ENCODE measurements at regions not wholly inside any gene's neighbourhood (a gene's known extent, or its start where the extent isn't known, plus 50 kb on each side); places are given as distances from the start of the nearest gene placed in this dataset.

DNA sequence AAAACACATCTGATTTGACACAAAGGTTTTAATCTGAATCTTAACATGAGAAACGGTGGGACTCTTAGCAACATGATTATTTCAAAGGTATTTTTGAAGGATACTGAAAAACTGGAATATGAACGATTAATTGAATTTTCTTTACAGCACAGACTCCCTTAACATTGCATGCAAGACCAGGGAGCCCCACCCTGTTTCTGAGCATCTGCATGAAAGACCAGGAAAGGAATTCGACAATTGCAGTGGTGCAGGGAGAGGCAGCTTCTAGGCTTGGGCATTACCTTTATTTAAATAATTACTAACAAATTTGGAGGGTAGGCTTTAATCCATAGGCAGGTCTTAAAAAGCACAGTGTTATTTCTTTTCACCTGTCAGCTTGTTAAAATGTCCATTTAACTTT, 240.6 kb upstream of the TOPAZ1 start:
- Mint-ChIP-seq H3K36me3 (no peaks in the 10 kb centered on the region), H3K27me3 (peaks cover 48% of the 10 kb centered on the region)

DNA sequence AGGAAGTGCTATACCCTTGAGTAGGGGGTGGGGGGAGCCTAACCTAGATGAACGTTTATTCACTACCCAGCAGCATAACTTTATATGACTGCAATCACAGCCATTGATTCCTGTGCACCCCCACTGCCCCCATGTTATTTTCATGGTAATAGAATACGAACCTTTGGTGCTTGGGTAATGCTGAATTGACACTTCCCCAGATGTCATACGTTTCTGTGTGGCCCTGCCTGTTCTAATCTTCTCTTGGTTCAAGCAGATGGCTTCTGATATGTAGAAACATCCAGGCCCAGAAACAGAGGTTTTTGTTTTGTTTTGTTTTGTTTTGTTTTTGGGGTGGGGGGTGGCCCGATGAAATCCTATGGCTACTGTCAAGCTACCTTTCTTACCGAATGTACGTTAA, 237.9 kb upstream of the TOPAZ1 start:
- H3K36me3 Mint-ChIP-seq: no peaks in the 10 kb centered on the region
- no peak overlapping the region for H3K27ac Mint-ChIP-seq
- no peaks in the 10 kb centered on the region for H3K9me3 Mint-ChIP-seq (ENCODE audit: low read depth)
- no peak overlapping the region for H3K4me3 Mint-ChIP-seq
- peaks cover 29% of the 10 kb centered on the region for H3K27me3 Mint-ChIP-seq
- peaks cover 4% of the 10 kb centered on the region for H3K4me1 Mint-ChIP-seq (ENCODE audit: low read depth)

More for the DNA sequence above, 240.6 kb upstream of the TOPAZ1 start:
- Mint-ChIP-seq H3K4me3 (no peak overlapping the region), H3K4me1 (ENCODE audit: low read depth) (peaks cover 27% of the 10 kb centered on the region), H3K9me3 (ENCODE audit: low read depth) (no peaks in the 10 kb centered on the region), H3K27ac (no peak overlapping the region)

DNA sequence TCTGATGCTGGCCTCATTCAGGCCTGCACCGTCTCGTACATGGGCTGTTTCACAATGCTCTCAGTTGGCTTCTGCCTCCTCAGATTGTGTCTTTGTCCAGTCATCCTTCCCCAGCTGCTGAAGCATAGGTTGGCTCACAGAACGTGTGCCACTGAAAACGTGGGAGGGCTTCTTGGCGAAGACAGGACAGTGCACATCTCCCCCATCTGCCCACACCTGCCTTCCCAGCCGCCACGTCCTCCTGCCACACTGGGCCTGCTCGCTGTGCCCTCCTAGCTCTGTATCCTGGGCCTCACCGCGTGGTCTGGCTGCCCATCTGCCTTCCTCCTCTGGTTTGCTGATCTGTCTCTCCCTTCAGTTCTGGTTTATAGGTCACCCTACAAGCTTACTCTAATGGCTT, 230.0 kb upstream of the TOPAZ1 start:
- Mint-ChIP-seq H3K27ac (no peak overlapping the region), H3K4me1 (ENCODE audit: low read depth) (no peaks in the 10 kb centered on the region), H3K36me3 (no peaks in the 10 kb centered on the region), H3K9me3 (ENCODE audit: low read depth) (no peaks in the 10 kb centered on the region), H3K27me3 (peaks cover 15% of the 10 kb centered on the region), H3K4me3 (no peak overlapping the region)

DNA sequence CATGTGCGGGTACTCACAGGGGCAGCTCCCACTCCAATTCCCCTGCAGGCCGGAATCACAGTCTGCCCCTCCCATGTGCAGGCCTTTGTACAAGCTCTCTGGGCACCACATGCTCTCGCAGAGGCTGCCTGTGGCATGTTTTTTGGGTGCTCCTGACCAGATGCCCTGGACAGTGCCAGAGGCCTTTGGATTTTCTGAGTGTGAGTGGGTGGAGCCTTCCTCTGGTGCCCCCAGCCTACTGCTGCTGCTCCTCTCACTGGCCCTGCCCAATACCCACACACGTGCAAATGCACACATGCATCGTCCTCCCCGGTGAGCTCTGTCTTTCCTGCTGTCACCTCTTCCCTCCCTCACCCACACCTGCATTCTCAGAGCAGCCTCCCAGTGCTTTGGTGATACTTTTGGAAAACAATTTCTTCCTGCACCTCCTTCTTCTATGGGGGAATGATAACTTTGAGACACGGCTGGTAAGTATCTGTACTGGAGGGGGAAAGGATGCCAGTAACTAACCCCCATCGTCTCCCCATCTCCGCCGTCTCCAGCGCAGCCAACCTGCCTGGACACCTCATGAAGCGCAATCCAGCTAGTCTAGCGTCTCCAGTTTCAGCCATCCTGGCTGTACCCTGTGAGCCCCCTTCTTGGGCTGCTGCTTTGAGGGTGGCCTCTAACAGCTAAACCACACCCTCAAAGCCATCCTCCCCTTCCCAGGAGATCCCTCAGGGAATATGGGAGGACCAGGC, 229.4 kb upstream of the TOPAZ1 start:
- no peak overlapping the region for H3K27ac Mint-ChIP-seq

DNA sequence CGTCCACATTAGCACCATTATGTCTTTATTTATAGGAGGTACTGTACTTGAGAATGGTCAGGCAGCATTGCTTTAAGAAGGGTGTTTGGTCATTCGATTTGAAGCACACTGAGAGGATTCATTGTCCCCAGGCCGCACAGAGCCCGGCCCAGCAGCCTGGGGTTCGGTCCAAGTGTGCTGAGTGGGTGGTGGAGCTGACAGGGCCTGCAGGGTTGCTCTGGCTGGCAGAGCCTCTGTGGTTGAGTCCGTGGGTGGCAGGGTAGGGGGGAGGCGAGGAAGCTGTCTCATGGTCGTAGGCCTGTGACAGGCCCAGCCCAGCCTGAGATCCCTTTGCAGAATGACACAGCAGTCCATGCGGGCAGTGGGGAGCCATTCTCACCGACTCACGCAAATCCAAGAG, 227.7 kb upstream of the TOPAZ1 start:
- Mint-ChIP-seq H3K4me3 (no peak overlapping the region), H3K4me1 (ENCODE audit: low read depth) (peaks cover 1% of the 10 kb centered on the region), H3K27me3 (peaks cover 18% of the 10 kb centered on the region), H3K36me3 (no peaks in the 10 kb centered on the region), H3K27ac (no peak overlapping the region), H3K9me3 (ENCODE audit: low read depth) (no peaks in the 10 kb centered on the region)

More for the DNA sequence above, 229.4 kb upstream of the TOPAZ1 start:
- Mint-ChIP-seq H3K4me3 (no peak overlapping the region), H3K4me1 (ENCODE audit: low read depth) (peaks cover 1% of the 10 kb centered on the region), H3K36me3 (no peaks in the 10 kb centered on the region), H3K9me3 (ENCODE audit: low read depth) (no peaks in the 10 kb centered on the region), H3K27me3 (peaks cover 17% of the 10 kb centered on the region)

DNA sequence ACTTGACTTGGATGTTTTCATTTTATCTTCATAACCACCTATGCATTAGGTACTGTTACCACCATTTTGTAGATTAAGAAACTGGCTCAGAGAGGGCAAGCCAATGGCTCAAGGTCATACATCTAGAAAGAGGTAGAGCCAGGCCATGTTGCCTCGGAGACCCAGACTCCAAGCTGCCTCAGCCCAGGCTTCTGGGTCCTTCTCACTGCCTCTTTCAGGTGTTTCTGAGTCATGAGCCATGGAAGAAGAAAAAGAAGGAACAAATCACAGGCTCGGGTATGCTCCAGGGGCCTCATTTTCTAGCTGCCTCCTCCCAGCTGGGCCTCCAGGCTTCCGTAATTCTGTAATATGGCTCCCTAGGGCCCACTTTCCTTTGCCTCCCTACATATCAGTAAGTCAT, 226.5 kb upstream of the TOPAZ1 start:
- peaks cover 16% of the 10 kb centered on the region for H3K27me3 Mint-ChIP-seq
- H3K4me3 Mint-ChIP-seq: no peak overlapping the region
- peaks cover 1% of the 10 kb centered on the region for H3K4me1 Mint-ChIP-seq (ENCODE audit: low read depth)
- no peak overlapping the region for H3K27ac Mint-ChIP-seq
- no peaks in the 10 kb centered on the region for H3K36me3 Mint-ChIP-seq
- no peaks in the 10 kb centered on the region for H3K9me3 Mint-ChIP-seq (ENCODE audit: low read depth)

DNA sequence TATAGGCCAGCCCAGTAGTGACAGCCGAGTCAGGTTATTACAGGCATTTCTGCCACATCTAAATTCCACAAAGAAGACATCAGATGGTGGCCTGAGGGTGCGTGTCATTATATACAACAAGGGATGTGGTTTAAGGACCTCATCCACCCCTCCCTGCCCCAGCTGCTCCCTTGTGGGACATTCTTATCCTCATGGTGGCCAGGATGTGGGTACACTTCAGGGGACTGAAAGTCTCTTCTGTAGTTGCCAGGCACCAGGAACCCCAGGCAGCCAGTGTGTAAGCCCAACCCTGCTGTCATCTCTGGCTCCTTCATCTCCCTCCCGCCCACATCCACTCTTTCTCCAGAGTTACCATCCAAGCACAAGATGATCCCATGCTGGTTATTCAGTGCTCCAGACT, 224.9 kb upstream of the TOPAZ1 start:
- Mint-ChIP-seq H3K9me3 (ENCODE audit: low read depth) (no peaks in the 10 kb centered on the region), H3K4me3 (no peak overlapping the region), H3K4me1 (ENCODE audit: low read depth) (peaks cover 6% of the 10 kb centered on the region), H3K27ac (no peak overlapping the region), H3K27me3 (peaks cover 15% of the 10 kb centered on the region), H3K36me3 (no peaks in the 10 kb centered on the region)

DNA sequence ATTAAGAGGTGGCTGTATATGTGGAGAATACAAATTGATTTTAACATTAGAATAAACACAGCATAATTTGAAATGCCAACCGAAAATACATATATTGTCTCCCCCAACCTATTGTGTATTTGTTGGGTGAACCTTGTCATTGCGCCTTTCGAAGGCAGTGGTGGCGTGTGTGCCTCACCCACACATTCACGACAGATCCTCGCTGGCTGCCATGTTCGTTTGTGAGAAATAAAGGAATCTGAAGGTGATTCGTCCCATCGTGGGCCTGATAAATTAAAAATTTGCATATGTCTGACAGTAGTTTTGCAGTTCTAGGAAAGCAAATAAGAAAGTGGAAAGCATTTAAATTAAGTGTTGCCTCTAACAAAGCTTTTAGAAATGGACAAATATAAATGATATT, 222.8 kb upstream of the TOPAZ1 start:
- H3K4me3 Mint-ChIP-seq: no peak overlapping the region
- H3K4me1 Mint-ChIP-seq (ENCODE audit: low read depth): peaks cover 10% of the 10 kb centered on the region
- no peak overlapping the region for H3K27ac Mint-ChIP-seq
- H3K36me3 Mint-ChIP-seq: no peaks in the 10 kb centered on the region
- H3K27me3 Mint-ChIP-seq: peaks cover 13% of the 10 kb centered on the region
- H3K9me3 Mint-ChIP-seq (ENCODE audit: low read depth): no peaks in the 10 kb centered on the region

DNA sequence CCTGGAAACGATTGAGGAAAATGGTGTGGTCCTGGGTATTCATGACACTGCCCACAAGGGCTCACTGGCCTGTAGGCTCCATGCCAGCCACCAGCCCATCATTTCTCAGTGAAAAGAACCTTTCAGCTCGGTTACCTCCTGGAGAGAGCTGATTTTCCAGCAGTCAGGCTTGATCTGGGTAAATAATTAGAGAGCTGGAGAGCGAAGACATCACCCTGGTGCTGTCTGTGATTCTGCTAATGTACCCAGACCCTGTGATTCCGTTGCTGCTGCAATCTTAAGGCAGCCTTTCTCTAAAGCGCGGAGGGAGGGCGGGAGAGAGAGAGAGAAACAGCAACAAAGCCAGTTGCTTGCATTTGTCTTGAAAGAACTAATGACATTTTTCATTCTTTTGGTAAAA, 221.9 kb upstream of the TOPAZ1 start:
- Mint-ChIP-seq H3K27ac (no peak overlapping the region), H3K4me3 (no peak overlapping the region), H3K9me3 (ENCODE audit: low read depth) (no peaks in the 10 kb centered on the region), H3K4me1 (ENCODE audit: low read depth) (peaks cover 10% of the 10 kb centered on the region), H3K27me3 (peaks cover 18% of the 10 kb centered on the region), H3K36me3 (no peaks in the 10 kb centered on the region)

DNA sequence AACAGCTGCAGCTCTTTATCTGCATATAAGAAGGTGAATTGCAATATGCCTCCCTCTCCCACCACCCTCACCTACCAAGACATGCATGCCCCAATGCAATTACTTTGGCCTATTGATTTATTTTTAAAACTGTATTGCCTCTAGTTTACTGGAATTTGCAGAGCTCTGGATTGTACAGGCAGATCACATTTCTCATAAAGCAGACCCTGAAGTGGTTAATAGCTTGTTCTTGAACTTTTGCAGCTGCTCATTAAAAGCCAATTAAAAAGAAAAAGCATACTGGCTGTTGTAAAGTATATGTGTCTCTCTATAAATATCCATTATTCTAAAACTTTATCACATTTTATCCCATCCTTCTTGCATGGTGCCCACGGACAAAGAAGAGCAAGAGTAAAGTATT, 221.5 kb upstream of the TOPAZ1 start:
- H3K4me1 Mint-ChIP-seq (ENCODE audit: low read depth): peaks cover 10% of the 10 kb centered on the region
- no peaks in the 10 kb centered on the region for H3K36me3 Mint-ChIP-seq
- no peaks in the 10 kb centered on the region for H3K9me3 Mint-ChIP-seq (ENCODE audit: low read depth)
- H3K27me3 Mint-ChIP-seq: peaks cover 22% of the 10 kb centered on the region
- no peak overlapping the region for H3K4me3 Mint-ChIP-seq
- H3K27ac Mint-ChIP-seq: no peak overlapping the region

DNA sequence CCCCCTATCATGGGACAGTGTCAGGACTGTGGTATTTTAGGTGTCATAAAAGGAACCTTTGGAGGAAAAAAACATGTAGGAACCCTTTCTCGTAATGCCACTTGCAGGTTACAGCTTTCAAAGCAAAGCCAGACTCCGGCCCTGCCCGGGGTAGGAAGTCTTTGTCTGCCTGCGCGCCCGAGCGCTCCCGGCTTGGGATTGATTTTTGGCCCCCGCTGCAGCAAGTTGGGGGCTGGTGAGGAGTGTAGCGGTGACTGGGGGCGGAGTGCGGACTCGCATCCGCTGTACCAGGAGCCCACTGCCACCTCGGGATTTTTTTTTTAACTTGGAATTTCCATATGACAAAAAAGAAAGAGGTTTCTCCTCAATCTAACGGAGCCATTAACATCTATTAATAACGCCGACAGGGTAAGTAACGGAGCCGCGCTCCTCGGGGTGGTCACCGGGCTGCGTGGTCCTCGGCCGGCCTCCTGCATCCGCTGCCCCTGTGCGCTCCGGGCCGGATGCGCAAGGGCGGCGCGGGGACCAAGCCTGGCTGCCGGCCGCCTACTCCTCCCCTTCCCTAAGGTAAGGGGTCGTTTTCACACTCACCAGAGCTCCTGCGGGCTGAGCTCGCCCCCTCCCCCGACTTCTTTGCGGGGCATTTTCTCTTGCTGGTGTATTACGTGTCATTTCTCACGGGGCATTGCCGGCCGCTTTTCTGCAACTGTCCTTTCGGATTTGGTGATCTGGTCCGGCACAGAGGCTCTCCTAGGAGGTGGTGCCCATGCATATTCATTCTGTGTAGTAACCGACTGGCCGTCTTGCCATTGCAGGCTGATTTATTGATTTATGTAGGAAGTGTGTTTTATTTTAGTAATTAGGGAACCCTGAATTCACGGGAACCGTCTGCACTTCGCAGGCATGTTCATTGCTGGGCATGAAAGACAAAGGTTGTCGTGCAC, 219.8 kb upstream of the TOPAZ1 start:
- no peak overlapping the region for H3K27ac Mint-ChIP-seq
- H3K4me3 Mint-ChIP-seq: peak overlapping the region; percentile 67

DNA sequence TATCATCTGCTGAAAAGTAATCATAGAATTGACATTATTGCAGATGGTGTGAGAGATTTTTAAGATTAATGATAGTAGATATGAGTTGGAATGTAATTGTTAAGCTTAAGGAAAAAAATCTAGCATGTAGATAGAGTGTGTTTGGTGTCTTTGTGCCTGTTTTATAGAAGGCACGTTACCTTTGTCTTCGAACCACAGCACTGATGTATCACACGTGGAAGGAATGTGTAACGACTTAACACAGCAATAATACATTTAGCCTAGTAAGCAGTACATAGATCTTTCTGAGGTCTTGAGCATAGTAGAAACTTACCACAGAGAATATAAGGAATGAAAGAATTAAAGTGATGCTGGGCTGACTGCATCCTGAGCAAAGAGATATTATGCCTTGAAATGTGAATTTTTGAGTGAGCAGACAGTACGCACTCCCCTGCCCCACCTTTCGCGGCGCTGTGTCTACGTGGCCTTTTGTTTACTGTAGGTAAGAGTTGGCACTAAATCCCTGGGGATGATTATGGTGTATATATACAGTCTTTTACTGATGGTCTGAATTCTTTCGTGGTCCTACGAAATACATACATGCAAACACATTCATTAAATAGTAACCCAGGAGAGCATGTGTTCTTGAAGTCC, 217.6 kb upstream of the TOPAZ1 start:
- peaks cover 9% of the 10 kb centered on the region for H3K4me1 Mint-ChIP-seq (ENCODE audit: low read depth)
- no peak overlapping the region for H3K4me3 Mint-ChIP-seq
- no peaks in the 10 kb centered on the region for H3K9me3 Mint-ChIP-seq (ENCODE audit: low read depth)
- H3K27ac Mint-ChIP-seq: no peak overlapping the region
- H3K36me3 Mint-ChIP-seq: no peaks in the 10 kb centered on the region
- peaks cover 36% of the 10 kb centered on the region for H3K27me3 Mint-ChIP-seq

More for the DNA sequence above, 219.8 kb upstream of the TOPAZ1 start:
- Mint-ChIP-seq H3K36me3 (no peaks in the 10 kb centered on the region), H3K27me3 (peaks cover 30% of the 10 kb centered on the region), H3K4me1 (ENCODE audit: low read depth) (peaks cover 10% of the 10 kb centered on the region), H3K9me3 (ENCODE audit: low read depth) (no peaks in the 10 kb centered on the region)

DNA sequence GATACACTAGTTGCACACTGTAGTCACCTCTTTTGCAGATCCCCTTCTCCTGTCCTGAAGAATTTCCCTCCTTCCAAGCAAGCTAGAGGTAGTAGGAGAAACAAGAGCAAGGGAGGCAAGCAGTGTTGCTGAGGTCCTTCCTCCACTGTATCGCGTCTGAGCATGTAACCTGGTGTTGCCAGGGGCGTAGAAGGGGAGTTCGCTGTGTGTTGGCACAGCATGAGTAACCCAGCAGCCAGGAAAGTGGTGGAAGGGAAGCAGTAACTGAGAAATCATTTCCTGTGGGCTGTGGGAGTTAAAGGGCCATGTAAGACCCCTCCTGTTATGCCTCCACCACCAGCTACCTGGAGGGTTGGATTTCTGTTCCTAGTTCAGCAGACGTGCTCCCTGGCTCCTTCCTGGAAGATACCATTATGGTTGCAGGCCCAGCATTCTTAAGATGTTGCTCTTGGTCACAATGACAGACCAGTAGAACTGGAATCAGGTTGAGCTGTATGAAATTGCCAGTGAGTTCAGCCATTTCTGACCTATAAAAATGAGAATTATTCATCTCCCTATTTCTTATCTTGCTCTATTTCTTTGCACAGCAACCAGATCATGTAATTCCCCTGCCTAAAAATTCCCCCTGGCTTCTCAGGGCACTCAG, 215.3 kb upstream of the TOPAZ1 start:
- Mint-ChIP-seq H3K36me3 (no peaks in the 10 kb centered on the region), H3K4me3 (no peak overlapping the region), H3K4me1 (ENCODE audit: low read depth) (peaks cover 7% of the 10 kb centered on the region), H3K27me3 (peaks cover 36% of the 10 kb centered on the region), H3K9me3 (ENCODE audit: low read depth) (no peaks in the 10 kb centered on the region), H3K27ac (no peak overlapping the region)

DNA sequence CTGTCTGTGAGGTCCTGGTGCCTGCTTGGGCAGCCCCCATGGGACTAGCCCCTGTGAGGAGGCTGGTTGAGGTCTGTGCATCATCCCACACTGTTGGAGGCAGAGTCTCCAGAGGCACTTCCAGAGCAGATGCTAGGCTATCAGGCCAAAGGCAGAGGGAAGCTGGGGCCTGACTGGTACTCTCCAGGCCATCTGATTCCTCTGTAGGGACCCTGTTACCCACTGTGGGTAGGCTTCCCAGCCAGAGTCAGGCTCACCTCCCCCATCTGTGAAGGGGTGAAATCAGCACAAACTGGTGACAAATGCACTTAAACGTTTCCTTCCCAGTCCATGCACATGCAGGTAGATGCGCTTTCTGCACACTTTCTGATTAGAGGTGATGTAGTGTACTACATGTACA, 212.6 kb upstream of the TOPAZ1 start:
- H3K27me3 Mint-ChIP-seq: peaks cover 28% of the 10 kb centered on the region
- no peak overlapping the region for H3K4me3 Mint-ChIP-seq
- H3K36me3 Mint-ChIP-seq: no peaks in the 10 kb centered on the region
- no peak overlapping the region for H3K27ac Mint-ChIP-seq
- no peaks in the 10 kb centered on the region for H3K9me3 Mint-ChIP-seq (ENCODE audit: low read depth)
- H3K4me1 Mint-ChIP-seq (ENCODE audit: low read depth): no peaks in the 10 kb centered on the region

DNA sequence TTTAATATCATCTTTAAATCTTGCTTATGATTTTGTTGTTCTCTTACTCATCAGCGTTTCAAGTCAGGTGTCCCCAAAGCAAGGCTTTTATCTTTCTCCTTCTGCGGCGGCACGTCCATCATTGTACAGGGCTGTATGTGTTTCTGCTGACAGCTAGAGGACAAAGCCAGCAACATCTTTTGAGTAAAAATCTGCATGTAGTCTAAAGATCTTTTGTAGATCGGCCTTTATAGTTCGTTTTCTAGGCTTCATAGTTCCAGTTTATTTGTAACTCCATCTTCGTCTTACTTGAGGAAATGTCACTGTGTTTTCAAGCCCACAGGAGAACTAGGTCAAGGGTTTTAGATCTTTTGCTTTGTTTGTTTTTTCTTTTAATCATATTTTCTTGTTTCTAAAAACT, 211.4 kb upstream of the TOPAZ1 start:
- Mint-ChIP-seq H3K9me3 (ENCODE audit: low read depth) (no peaks in the 10 kb centered on the region), H3K36me3 (no peaks in the 10 kb centered on the region), H3K4me3 (no peak overlapping the region), H3K27me3 (peaks cover 20% of the 10 kb centered on the region), H3K27ac (no peak overlapping the region), H3K4me1 (ENCODE audit: low read depth) (no peaks in the 10 kb centered on the region)
